ENCODE measurements at regions not wholly inside any gene's neighbourhood (a gene's known extent, or its start where the extent isn't known, plus 50 kb on each side); places are given as distances from the start of the nearest gene placed in this dataset.

DNA sequence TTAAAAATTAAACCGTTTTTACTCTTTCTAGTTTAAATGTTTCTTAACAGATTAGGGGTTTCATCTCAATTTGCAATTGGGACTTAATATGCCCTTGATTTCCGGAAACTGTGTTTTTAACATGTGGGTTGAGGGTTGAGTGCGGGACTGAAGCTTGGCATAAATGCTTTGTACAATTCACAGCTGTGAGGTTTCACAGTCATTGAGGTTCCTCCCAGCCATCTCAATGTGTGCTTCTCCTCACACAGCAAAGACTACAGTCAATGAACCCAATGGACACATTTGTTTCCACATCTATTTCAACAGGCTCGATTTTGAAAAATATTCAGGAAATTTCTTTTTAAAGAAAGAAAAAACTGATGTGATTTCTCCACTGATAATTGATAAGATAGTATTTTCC lies 328.6 kb downstream of the TBC1D4 start:
- no peaks in the 10 kb centered on the region for H3K27me3 ChIP-seq
- no peak for DNase-seq (ENCODE audit: low spot score in 2 of 2)
- no peak overlapping the region for H3K27ac ChIP-seq
- intact Hi-C loops (cut with DNase I; ENCODE audit: low total_unique reads) = no loop called here
- peaks cover 0 to 4% of the 10 kb centered on the region in 2 donors for H3K9me3 ChIP-seq
- TF ChIP-seq, protein P1, sequence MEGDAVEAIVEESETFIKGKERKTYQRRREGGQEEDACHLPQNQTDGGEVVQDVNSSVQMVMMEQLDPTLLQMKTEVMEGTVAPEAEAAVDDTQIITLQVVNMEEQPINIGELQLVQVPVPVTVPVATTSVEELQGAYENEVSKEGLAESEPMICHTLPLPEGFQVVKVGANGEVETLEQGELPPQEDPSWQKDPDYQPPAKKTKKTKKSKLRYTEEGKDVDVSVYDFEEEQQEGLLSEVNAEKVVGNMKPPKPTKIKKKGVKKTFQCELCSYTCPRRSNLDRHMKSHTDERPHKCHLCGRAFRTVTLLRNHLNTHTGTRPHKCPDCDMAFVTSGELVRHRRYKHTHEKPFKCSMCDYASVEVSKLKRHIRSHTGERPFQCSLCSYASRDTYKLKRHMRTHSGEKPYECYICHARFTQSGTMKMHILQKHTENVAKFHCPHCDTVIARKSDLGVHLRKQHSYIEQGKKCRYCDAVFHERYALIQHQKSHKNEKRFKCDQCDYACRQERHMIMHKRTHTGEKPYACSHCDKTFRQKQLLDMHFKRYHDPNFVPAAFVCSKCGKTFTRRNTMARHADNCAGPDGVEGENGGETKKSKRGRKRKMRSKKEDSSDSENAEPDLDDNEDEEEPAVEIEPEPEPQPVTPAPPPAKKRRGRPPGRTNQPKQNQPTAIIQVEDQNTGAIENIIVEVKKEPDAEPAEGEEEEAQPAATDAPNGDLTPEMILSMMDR (IDR thresholded peaks at IDR 0.05) = no peak
- TF ChIP-seq POLR2A (IDR thresholded peaks at IDR 0.05) = no peak
- H3K4me3 ChIP-seq = no peak overlapping the region
- no peaks in the 10 kb centered on the region for H3K36me3 ChIP-seq
- no peaks in the 10 kb centered on the region for H3K4me1 ChIP-seq

DNA sequence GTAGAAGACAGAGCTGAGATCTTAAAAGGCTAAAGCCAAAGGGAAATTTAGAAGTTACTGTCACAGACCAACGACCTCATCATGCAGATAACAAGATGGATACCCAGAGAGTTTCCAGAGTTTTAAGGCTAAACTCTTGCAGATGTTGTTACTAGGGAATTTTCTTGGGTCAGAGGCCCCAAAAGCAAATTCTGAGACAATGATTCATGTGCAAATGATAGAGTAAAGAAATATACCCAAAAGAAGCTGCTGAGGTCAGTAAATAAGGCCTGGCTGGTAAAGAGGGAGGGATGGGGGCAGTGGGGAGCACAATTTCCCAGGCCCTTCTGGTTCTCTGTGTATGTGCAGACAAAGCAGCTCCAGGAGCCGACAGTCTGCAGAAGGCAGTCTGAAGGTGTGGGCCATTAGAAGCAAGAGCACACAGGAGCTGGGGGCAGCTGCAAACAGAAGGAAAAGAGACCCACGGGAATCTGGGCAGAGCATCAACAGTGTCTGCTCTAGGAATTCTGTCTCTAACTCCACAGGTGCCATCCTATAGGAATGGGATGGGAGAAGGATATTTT lies 330.8 kb downstream of the TBC1D4 start:
- Histone ChIP-seq H3K27ac (no peak overlapping the region), H3K27me3 (no peaks in the 10 kb centered on the region), H3K4me1 (no peaks in the 10 kb centered on the region), H3K36me3 (no peaks in the 10 kb centered on the region), H3K4me3 (no peak overlapping the region), H3K9me3 (peaks cover 0 to under 1% of the 10 kb centered on the region in 2 donors)
- no peak for DNase-seq (ENCODE audit: low spot score in 2 of 2)
- intact Hi-C loops (cut with DNase I; ENCODE audit: low total_unique reads) = no loop called here
- TF ChIP-seq POLR2A (IDR thresholded peaks at IDR 0.05) = no peak
- TF ChIP-seq, protein P1 (IDR thresholded peaks at IDR 0.05) = no peak
- no peak for TF ChIP-seq POLR2AphosphoS5 (IDR thresholded peaks at IDR 0.05)

DNA sequence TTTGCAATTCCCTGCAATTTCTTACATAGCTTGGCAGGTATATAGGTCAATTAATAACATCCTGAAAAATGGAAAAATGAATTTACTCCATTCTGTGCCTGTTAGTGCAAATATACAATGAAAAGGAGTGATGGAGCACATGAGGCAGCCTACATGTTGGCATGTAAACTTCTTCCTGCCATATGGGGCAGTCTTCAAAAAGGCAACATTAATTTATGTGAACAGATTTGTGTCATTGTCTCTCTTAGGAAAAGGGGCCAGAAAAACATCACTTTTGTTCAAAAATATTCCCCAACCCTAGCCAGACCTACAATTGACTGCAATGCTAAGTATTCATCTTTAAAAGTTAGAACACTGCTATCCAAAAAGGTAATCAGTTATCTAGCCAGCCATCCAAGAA lies 332.2 kb downstream of the TBC1D4 start:
- Histone ChIP-seq H3K27me3 (no peaks in the 10 kb centered on the region), H3K27ac (no peak overlapping the region), H3K4me1 (no peaks in the 10 kb centered on the region), H3K9me3 (no peaks in the 10 kb centered on the region), H3K4me3 (no peak overlapping the region), H3K36me3 (no peaks in the 10 kb centered on the region)
- TF ChIP-seq POLR2A (IDR thresholded peaks at IDR 0.05) = no peak
- no peak for TF ChIP-seq POLR2AphosphoS5 (IDR thresholded peaks at IDR 0.05)
- TF ChIP-seq, protein P1 (IDR thresholded peaks at IDR 0.05) = no peak
- DNase-seq (ENCODE audit: low spot score in 2 of 2) = no peak
- intact Hi-C loops (cut with DNase I; ENCODE audit: low total_unique reads) = no loop called here

DNA sequence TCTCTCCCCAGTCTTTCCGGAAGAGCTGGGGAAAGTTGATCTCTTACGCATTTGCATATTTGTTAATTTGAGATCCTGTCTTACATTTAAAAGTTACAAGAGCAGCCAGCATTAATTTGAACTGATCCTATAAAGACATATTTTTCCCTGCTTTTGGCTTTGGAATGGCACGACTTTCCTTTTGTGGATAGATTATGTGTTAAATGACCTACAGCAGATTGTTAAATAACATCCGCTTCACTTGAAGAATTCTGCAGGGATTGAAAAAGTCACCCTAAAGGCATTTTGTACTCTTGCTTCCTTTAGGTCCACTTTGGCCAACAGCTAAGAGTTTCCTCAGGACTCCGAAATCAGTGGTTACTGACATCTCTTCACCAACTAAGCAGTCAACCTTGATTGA lies 334.0 kb downstream of the TBC1D4 start:
- no peak for DNase-seq (ENCODE audit: low spot score in 2 of 2)
- Histone ChIP-seq H3K4me1 (no peaks in the 10 kb centered on the region), H3K27me3 (no peaks in the 10 kb centered on the region), H3K4me3 (no peak overlapping the region), H3K36me3 (no peaks in the 10 kb centered on the region), H3K9me3 (no peaks in the 10 kb centered on the region), H3K27ac (no peak overlapping the region)
- TF ChIP-seq POLR2A (IDR thresholded peaks at IDR 0.05) (no peak), POLR2AphosphoS5 (IDR thresholded peaks at IDR 0.05) (no peak)
- TF ChIP-seq, protein P1 (IDR thresholded peaks at IDR 0.05) = no peak
- intact Hi-C loops (cut with DNase I; ENCODE audit: low total_unique reads) = no loop called here

DNA sequence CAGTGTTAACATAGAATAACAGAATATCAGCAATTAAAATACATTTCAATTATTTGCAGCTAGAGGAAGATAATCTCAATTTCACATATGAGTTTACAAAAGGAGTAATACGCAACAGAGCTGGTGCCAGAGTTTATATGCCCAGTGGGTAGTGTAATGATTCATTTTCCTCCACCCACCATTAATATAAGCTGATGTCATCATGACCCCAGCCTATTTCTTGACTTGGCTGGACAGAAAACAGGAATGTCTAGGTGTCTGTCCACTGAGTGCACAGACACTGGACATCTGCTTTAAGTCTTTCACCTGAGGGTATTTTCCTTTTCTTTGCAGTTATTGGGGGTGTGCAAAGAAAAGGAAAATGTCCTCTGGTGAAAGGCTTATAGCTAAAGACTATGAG lies 335.5 kb downstream of the TBC1D4 start:
- intact Hi-C loops (cut with DNase I; ENCODE audit: low total_unique reads) = no loop called here
- H3K27ac ChIP-seq = no peak overlapping the region
- no peaks in the 10 kb centered on the region for H3K9me3 ChIP-seq
- no peak overlapping the region for H3K4me3 ChIP-seq
- TF ChIP-seq, protein P1 (IDR thresholded peaks at IDR 0.05) = no peak
- no peak for TF ChIP-seq POLR2AphosphoS5 (IDR thresholded peaks at IDR 0.05)
- TF ChIP-seq POLR2A (IDR thresholded peaks at IDR 0.05) = no peak
- no peaks in the 10 kb centered on the region for H3K4me1 ChIP-seq
- no peaks in the 10 kb centered on the region for H3K36me3 ChIP-seq
- H3K27me3 ChIP-seq = no peaks in the 10 kb centered on the region
- DNase-seq (ENCODE audit: low spot score in 2 of 2) = no peak

Measured in breast epithelium (tissue), 4 donors.